ENCODE measurements at regions not wholly inside any gene's neighbourhood (a gene's known extent, or its start where the extent isn't known, plus 50 kb on each side); places are given as distances from the start of the nearest gene placed in this dataset.

- no peak for DNase-seq (ENCODE audit: low read depth in 4 of 4, low spot score in 3 of 4)
Observed at GRCh38 chr9:118967901-118968300, 401.3 kb downstream of the BRINP1 start.

GRCh38 chr9:118975736-118976135 is 393.5 kb downstream of the BRINP1 start:
- DNase-seq (ENCODE audit: low read depth in 4 of 4, low spot score in 3 of 4) = no peak

DNA sequence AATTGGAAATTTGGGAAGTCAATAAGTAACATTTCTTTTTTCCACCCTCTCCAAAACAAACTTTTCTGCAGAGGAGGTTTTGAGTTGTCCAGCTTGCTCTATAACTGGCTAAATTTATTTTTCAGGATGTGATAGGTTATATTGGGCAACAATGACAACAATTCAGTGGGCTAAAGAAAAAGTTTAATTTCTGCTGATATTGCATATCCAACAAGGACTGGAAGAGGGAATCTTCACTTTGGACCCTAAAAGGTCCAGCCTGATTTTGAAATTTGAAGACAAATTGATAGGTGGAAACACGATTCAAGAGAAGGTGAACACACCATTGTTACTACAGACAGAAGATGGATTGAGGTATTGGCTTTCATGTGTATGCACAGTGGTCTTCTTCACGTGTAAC is 393.1 kb downstream of the BRINP1 start:
- DNase-seq (ENCODE audit: low read depth in 4 of 4, low spot score in 3 of 4) = no peak

GRCh38 chr9:118984607-118985006 is 384.6 kb downstream of the BRINP1 start:
- DNase-seq (ENCODE audit: low read depth in 4 of 4, low spot score in 3 of 4) = no peak

- DNase-seq (ENCODE audit: low read depth in 4 of 4, low spot score in 3 of 4) = no peak
Observed at GRCh38 chr9:118985851-118986250, 383.4 kb downstream of the BRINP1 start.

GRCh38 chr9:118987167-118987566 is 382.1 kb downstream of the BRINP1 start:
- DNase-seq (ENCODE audit: low read depth in 4 of 4, low spot score in 3 of 4) = no peak

DNA sequence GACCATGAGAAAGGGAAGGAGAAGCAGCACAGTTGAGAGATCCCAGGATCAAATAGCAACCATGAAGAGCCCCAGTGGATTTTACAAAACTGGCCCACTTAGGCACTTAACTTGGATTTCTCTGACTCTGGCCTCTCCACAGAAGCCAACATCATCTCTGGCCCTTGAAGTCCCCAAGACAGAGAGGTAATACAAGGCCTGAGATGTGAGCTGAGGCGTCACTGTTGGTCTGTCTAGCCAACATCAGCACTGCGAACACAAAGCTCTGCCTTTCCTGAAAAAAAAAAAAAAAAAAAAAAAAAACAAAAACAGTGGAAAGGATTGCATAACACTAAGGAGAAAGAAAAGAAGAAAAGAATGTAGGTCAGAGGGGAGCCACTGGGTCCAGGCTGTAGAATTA is 378.3 kb downstream of the BRINP1 start:
- no peak for DNase-seq (ENCODE audit: low read depth in 4 of 4, low spot score in 3 of 4)

- DNase-seq (ENCODE audit: low read depth in 4 of 4, low spot score in 3 of 4) = no peak
Observed at GRCh38 chr9:118991366-118992285, 377.6 kb downstream of the BRINP1 start.

GRCh38 chr9:118992813-118993794 is 376.1 kb downstream of the BRINP1 start:
- no peak for DNase-seq (ENCODE audit: low read depth in 4 of 4, low spot score in 3 of 4)

GRCh38 chr9:118993965-118994364 is 375.3 kb downstream of the BRINP1 start:
- DNase-seq (ENCODE audit: low read depth in 4 of 4, low spot score in 3 of 4) = no peak

DNA sequence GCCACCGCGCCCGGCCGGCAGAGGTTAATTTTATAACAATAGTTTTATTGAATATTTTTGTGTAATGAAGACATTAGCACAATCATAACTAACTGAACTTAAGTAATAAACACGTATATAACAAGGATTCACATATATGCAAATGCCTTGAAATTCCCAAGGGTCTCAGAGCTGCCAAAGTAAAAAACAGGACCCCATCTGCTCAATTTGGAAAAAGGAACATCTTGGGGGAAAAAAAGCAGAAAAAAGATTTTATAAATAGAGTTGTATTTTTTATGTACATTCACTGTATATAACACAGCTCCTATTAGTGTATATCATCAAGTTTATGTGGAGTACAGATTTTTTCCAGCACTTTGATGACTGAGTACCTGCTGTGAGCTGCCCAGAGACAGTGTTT is 366.7 kb downstream of the BRINP1 start:
- DNase-seq (ENCODE audit: low read depth in 4 of 4, low spot score in 3 of 4) = no peak

DNA sequence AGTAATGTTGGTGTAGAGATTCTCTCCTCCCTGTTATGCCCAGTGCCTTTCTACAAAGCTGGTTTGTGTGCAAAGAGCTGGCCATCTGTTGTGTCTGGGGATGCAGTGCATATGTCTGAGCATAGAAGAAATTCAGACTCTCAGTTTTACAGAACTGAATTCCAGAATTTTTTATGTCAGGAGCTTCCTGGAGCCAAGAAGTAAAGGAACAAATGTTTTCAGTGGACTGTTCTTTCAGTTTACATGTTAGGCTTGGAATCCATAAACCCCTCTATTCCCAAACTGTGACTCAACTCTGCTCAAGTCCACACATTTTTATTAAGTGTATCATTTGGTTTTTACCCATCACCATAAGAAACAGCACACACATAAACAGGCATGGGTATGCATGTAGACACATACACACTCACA is 366.0 kb downstream of the BRINP1 start:
- DNase-seq (ENCODE audit: low read depth in 4 of 4, low spot score in 3 of 4) = no peak

GRCh38 chr9:119003882-119004617 is 365.2 kb downstream of the BRINP1 start:
- no peak for DNase-seq (ENCODE audit: low read depth in 4 of 4, low spot score in 3 of 4)

DNA sequence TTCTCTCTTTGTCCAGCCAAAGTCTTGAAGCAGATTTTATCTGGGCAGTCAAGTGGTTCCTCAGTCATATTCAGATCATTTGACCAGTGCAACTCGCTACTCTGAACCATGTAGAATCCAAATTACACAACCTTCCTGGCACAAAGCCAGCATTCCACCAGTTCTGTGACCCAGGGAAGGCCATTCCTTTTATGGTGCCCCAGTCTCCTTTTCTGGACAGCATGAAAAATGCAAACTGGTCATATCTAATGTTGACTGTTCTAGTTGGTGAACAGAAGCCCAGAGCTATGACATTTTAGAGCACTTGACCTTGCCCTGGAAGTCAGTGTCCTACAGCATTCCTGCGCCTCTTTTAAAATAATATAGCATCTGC is 364.6 kb downstream of the BRINP1 start:
- peak; percentile 37 to 77 (median 64) for DNase-seq (ENCODE audit: low read depth in 4 of 4, low spot score in 3 of 4)

GRCh38 chr9:119005162-119005561 is 364.1 kb downstream of the BRINP1 start:
- DNase-seq (ENCODE audit: low read depth in 4 of 4, low spot score in 3 of 4) = no peak

- no peak for DNase-seq (ENCODE audit: low read depth in 4 of 4, low spot score in 3 of 4)
Observed at GRCh38 chr9:119009249-119009648, 360.0 kb downstream of the BRINP1 start.

GRCh38 chr9:119020284-119020683 is 349.0 kb downstream of the BRINP1 start:
- DNase-seq (ENCODE audit: low read depth in 4 of 4, low spot score in 3 of 4) = no peak

GRCh38 chr9:119020730-119021333 is 348.4 kb downstream of the BRINP1 start:
- no peak for DNase-seq (ENCODE audit: low read depth in 4 of 4, low spot score in 3 of 4)

DNA sequence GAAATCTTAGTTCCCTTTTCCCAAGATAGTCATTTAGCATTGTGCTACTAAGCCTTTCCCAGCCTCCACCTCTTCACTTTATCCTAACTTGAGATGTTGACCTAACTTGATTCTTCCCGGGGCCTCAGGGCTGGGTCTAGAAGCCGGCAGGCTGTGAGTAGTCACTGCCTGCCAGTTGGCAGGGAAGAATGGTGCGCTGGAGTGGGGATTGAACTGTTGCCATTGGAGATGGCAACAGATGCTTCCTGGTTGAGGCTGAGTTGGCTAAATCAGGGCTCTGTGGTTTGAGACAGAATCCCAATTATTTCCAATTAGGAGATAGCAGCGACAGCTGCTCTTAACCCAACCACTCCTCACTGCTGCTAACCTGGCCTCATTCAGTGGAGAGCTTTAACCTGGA is 343.1 kb downstream of the BRINP1 start:
- DNase-seq (ENCODE audit: low read depth in 4 of 4, low spot score in 3 of 4) = no peak

Data from right renal pelvis (tissue), 4 donors.